HUDEP-2 (cell line): ENCODE measurements at regions not wholly inside any gene's neighbourhood (a gene's known extent, or its start where the extent isn't known, plus 50 kb on each side); places are given as distances from the start of the nearest gene placed in this dataset.
"Not testable (repeated sequence)": the region's sequence is repeated elsewhere in the genome, so short reads cannot be mapped to it uniquely, and the experiment has no call there.

ENCODE experiments used
- DNase-seq, 76 experiments: peaks; one replicate each; lab custom pipeline; 2025; ENCODE audit not compliant: unreplicated experiment in 76 of 76; lab: John Stamatoyannopoulos, UW

- peak; percentile 43 to 96 (median 90) for DNase-seq
Observed at GRCh38 chr15:31216215-31216911, 110.3 kb upstream of the KLF13 start.

DNA sequence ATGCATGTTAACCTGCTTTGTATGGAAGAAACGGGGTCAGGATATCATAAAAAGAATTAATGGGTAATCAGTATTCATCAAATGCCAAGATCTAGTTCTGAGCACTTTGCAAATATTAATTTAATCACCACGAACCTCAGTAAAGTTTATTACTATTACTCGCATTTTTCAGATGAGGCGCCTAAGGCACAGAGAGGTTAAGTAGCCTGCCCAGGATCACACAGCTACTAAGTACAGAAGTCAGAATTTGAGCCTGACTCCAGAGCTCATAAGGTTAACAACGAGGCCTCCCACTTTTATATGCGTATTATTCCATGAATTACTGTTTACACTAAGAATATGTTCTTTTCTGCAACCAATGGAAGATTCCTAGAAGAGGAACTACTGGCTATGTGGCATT, 109.6 kb upstream of the KLF13 start:
- no peak for DNase-seq

DNA sequence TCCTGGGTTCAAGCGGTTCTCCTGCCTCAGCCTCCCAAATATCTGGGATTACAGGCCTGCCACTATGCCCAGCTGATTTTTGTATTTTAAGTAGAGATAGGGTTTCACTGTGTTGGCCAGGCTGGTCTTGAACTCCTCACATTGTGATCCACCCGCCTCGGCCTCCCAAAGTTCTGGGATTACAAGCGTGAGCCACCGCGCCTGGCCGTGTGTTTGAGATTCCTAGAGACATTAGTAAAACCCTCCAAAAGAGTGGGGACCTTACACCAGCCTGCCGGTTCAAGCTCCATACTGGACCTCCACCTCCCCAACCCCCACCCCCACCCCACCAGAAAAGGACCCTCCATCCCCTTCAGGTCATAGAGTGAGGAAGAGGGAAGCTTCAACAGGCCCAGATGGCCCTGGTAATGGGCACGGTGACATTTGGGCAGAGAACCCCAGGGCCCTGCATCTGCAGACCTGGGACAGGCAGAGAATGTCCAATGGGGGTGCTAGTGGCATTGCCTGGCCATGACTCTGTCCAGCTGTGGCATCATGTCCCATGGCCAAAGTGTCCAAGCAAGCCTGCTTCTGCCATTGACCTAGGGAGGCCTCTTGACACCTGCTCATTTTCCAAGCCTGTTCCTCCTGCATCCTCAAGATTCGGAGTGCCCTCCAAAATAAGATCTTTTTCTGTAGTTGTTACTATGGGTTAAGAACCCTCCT, 108.9 kb upstream of the KLF13 start:
- no peak for DNase-seq

- no peak for DNase-seq
Observed at GRCh38 chr15:31219221-31219620, 107.4 kb upstream of the KLF13 start.

GRCh38 chr15:31221936-31222515, 104.6 kb upstream of the KLF13 start:
- DNase-seq, result no peak

GRCh38 chr15:31222773-31223341, 103.8 kb upstream of the KLF13 start:
- no peak for DNase-seq

- no peak for DNase-seq
Observed at GRCh38 chr15:31223478-31224350, 102.9 kb upstream of the KLF13 start.

DNA sequence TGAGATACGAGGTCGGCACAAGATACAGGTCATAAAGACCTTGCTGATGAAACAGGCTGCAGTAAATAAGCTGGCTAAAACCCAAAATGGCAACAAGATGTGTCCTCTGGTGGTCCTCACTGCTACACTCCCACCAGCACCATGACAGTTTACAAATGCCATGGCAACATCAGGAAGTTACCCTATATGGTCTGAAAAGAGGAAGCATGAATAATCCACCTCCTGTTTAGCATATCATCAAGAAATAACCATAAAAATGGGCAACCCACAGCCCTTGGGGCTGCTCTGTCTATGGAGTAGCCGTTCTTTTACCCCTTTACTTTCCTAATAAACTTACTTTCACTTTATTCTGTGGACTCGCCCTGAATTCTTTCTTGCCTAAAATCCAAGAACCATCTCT, 102.0 kb upstream of the KLF13 start:
- DNase-seq, result not testable (repeated sequence)

DNA sequence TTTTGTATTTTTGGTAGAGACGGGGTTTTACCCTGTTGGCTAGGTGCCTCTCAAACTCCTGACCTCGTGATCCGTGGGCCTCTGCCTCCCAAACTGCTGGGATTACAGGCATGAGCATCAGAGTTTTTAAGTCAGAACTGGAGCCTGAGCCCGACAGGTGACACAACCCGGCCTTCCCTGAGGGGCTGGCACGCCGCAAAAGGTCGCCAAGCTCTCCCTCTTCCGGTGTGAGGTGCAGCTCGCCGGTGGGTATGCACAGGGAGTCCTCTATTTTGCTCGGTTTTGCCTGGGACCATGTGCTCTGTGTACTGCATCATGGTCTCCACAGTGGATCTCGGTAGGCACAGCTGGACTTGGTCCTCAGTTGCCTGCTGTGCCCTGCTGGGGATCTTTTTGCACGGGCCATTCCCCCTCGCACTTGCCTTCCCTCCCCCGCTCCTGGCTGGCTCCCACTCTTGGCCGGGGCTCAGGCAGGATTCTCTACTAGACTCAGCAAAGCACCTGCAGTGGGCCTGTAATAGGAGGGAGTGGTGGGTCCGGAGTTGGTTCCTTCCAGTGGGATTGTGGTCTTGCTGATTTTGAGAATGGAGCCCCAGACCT, 101.2 kb upstream of the KLF13 start:
- DNase-seq, result no peak

DNA sequence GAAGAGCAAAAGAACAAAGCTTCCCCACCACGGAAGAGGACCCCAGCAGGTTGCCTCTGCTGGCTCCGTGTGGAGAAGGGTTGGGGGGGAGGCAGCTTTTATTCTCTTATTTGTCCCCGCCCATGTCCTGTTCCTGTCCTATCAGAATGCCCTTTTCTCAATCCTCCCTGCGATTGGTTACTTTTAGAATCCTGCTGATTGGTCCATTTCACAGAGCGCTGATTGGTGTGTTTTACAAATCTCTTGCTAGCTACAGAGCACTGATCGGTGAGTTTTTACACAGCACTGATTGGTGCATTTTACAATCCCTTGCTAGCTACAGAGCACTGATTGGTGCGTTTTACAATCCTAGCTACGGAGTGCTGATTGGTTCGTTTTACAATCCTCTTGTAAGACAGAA, 100.6 kb upstream of the KLF13 start:
- no peak for DNase-seq

DNA sequence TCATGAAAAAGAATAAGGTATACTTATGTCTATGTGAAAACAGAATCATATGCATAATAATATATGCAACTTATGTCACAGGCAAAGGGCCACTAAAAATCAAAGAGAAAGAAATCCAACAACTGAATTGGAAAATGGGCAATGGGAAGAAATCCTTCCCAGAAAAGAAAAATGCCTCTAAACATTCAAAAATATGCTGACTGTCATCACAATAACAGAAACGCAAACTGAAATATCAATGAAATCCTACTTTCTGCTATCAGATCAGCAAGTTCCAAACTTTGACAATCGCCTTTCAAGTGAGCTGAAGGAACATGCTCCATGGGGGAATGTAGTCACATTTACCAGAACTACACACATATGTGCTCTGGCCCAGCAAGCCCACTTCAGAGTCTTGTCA, 99.4 kb upstream of the KLF13 start:
- DNase-seq, result no peak

DNA sequence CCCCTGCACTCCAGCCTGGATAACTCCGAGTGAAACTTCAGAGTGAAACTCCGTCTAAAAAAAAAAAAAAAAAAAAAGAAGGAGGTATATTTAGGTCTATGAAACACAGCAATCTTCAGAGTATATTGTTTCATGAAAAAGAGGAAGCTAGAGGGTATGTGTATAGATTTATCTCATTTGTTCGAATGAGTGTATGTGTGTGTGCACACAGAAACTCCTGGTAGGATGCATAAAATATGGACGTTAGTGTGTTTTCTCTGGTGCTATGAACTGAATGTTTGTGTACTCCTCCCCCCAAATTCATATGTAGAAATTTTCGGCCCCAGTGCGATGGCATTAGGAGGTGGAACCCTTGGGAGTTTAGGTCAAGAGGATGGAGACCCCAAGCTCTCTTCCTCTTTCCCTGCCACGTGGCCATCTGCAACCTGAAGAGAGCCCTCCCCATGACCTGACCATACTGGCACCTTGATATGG, 98.6 kb upstream of the KLF13 start:
- DNase-seq, result no peak

DNA sequence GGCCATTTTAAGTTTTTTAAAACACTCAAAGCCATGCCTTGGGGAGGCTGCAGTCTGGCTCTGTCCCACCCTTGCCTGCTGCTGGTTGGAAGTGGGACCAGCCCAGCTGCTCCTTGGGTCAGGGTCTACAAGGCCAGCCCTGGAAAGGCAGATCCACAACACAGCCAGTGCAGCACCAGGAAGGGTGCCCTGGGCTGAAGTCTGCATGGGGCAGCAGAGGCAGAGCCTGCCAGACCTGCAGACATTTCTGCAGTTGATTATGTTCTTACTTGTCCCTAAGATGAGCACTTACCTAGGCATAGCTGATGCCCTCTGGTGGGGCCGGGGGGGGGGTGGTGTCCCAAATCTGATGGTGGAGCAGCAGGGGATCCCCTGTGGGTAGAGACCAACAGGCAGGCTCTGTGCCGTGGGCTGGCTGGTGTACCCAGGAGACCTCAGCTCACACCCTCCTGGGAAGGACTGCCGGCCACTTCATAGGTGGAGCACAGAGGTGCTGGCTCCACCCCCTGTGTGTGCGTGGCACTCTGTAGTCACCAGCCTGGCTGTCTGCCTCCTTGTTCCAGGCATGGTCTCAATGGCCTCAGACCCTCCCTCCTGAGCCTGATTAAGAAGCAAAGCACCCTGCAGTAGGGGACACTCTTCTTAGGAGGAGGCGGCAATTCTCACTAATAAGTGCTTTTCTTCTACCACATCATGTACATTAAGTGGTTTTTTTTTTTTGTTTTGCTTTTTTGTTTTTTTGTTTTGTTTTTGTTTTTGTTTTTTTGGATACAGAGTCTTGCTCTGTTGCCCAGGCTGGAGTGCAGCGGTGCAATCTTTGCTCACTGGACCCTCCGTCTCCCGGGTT, 97.4 kb upstream of the KLF13 start:
- peak in 8 of 76 experiments; percentile 7 to 23 (median 12) for DNase-seq

DNA sequence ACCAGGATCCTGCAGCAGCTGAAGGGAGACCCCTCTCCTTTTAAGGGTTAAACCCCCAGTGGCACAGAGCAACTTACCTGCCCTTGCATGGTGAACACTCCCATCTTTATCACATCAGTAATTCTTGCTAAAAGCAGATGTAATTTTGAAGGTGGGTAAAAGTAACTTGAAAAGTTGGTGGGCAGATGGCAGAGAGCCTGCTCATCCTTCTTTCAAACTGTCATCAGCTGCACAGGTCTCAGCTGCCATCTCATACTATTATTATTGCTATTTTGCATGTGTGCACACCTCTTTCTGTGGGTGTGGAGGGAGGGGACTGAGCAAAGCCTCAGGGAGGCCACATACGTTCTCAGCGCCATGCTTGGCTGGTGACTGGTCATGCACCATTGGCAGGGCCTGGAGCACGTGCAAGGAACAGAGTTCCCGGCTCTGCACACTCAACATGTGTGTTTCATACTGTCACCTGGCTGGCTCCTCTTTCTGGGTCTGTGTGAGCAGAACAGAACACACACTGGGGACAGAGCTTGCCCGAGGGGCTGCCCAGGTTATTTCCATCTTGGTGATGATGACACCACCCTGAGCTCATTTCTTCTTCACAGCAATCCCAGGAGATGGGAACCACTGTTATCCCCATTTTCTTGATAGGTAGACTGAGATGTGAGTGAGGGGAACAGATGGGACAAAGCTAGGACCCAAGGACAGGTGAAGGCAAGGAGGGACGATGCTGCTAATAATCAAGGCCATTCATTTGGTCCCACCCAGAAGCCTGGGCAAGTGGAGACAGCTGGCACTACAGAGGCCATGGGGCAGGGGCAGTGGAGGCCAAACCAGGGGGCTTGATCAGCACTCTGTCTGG, 95.8 kb upstream of the KLF13 start:
- DNase-seq, result no peak

DNA sequence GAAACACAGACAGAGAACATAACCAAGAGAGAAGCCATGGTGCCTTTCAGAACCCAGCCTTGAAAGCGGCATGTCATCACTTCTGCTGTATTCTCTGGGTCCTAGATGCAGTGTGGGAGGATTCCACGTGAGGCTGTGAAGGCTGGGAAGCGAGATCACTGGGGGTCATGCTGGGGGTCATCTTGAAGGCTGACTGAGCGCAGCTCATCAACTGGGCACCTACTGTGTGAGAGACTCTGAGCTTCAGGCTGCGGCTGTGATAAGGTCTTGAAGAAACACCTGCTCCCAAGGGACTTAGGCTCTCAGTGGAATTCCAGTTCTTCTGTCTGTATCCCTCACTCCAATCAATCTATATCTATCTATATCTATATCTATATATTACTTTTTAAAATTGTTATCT, 91.8 kb upstream of the KLF13 start:
- DNase-seq, result no peak

- DNase-seq, result peak in 49 of 76 experiments; percentile 9 to 59 (median 31)
Observed at GRCh38 chr15:31235311-31236183, 91.1 kb upstream of the KLF13 start.
